GM21737 (cell line): ENCODE measurements at regions not wholly inside any gene's neighbourhood (a gene's known extent, or its start where the extent isn't known, plus 50 kb on each side); places are given as distances from the start of the nearest gene placed in this dataset.
"Not testable (repeated sequence)": the region's sequence is repeated elsewhere in the genome, so short reads cannot be mapped to it uniquely, and the experiment has no call there.

ENCODE experiments used
- ATAC-seq: cut with Tn5 transposase; IDR thresholded peaks from one replicate; pipeline ENCODE4 v1.9.1; 2021; ENCODE audit warnings: mild to moderate bottlenecking, moderate library complexity; ENCODE audit not compliant: unreplicated experiment

GRCh38 chr6:22157233-22157632 lies 139.6 kb downstream of the PRL start:
- ATAC-seq = no peak

- no peak for ATAC-seq
These were observed 132.6 kb downstream of the PRL start for GRCh38 chr6:22164236-22164635.

GRCh38 chr6:22171006-22171405 lies 125.8 kb downstream of the PRL start:
- ATAC-seq = not testable (repeated sequence)

- not testable (repeated sequence) for ATAC-seq
These were observed 125.0 kb downstream of the PRL start for GRCh38 chr6:22171885-22172284.

GRCh38 chr6:22173311-22173710 lies 123.5 kb downstream of the PRL start:
- no peak for ATAC-seq

- not testable (repeated sequence) for ATAC-seq
These were observed 116.6 kb downstream of the PRL start for GRCh38 chr6:22180250-22180649.

- no peak for ATAC-seq
These were observed 112.5 kb downstream of the PRL start for GRCh38 chr6:22184371-22184770.

GRCh38 chr6:22189946-22190345 lies 106.9 kb downstream of the PRL start:
- ATAC-seq = no peak

GRCh38 chr6:22194188-22194921 lies 102.5 kb downstream of the PRL start:
- no peak for ATAC-seq

- ATAC-seq = no peak
These were observed 97.1 kb downstream of the PRL start for GRCh38 chr6:22199771-22200170.

GRCh38 chr6:22204153-22204552 lies 92.7 kb downstream of the PRL start:
- no peak for ATAC-seq

GRCh38 chr6:22205266-22205665 lies 91.6 kb downstream of the PRL start:
- no peak for ATAC-seq

- no peak for ATAC-seq
These were observed 90.7 kb downstream of the PRL start for GRCh38 chr6:22206106-22206505.

GRCh38 chr6:22208026-22208425 lies 88.8 kb downstream of the PRL start:
- no peak for ATAC-seq

GRCh38 chr6:22214314-22214713 lies 82.5 kb downstream of the PRL start:
- no peak for ATAC-seq

GRCh38 chr6:22215474-22215873 lies 81.4 kb downstream of the PRL start:
- ATAC-seq = not testable (repeated sequence)

- no peak for ATAC-seq
These were observed 78.4 kb downstream of the PRL start for GRCh38 chr6:22218410-22218809.

GRCh38 chr6:22219925-22220324 lies 76.9 kb downstream of the PRL start:
- no peak for ATAC-seq

GRCh38 chr6:22221211-22221610 lies 75.6 kb downstream of the PRL start:
- ATAC-seq = no peak

- no peak for ATAC-seq
These were observed 75.2 kb downstream of the PRL start for GRCh38 chr6:22221630-22222029.

GRCh38 chr6:22222469-22222868 lies 74.4 kb downstream of the PRL start:
- no peak for ATAC-seq

GRCh38 chr6:22227824-22228610 lies 68.8 kb downstream of the PRL start:
- ATAC-seq = no peak
